ENCODE measurements at regions not wholly inside any gene's neighbourhood (a gene's known extent, or its start where the extent isn't known, plus 50 kb on each side); places are given as distances from the start of the nearest gene placed in this dataset.

- TF ChIP-seq, protein P1, sequence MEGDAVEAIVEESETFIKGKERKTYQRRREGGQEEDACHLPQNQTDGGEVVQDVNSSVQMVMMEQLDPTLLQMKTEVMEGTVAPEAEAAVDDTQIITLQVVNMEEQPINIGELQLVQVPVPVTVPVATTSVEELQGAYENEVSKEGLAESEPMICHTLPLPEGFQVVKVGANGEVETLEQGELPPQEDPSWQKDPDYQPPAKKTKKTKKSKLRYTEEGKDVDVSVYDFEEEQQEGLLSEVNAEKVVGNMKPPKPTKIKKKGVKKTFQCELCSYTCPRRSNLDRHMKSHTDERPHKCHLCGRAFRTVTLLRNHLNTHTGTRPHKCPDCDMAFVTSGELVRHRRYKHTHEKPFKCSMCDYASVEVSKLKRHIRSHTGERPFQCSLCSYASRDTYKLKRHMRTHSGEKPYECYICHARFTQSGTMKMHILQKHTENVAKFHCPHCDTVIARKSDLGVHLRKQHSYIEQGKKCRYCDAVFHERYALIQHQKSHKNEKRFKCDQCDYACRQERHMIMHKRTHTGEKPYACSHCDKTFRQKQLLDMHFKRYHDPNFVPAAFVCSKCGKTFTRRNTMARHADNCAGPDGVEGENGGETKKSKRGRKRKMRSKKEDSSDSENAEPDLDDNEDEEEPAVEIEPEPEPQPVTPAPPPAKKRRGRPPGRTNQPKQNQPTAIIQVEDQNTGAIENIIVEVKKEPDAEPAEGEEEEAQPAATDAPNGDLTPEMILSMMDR (IDR thresholded peaks at IDR 0.05): no peak
- no peak for TF ChIP-seq JUND (IDR thresholded peaks at IDR 0.05)
- no peak for TF ChIP-seq POLR2AphosphoS5 (IDR thresholded peaks at IDR 0.05; ENCODE audit: low read depth, low read length)
- TF ChIP-seq EP300 (IDR thresholded peaks at IDR 0.05; ENCODE audit: borderline replicate concordance in 1 of 2, low read depth in 1 of 2, low read length in 1 of 2): no peak
- no peak for TF ChIP-seq MAX (IDR thresholded peaks at IDR 0.05; ENCODE audit: low read depth)
- no peak for TF ChIP-seq SMC3 (IDR thresholded peaks at IDR 0.05; ENCODE audit: low read depth, low read length)
- TF ChIP-seq MXI1 (IDR thresholded peaks at IDR 0.05; ENCODE audit: low read depth, low read length): no peak
- no peak for TF ChIP-seq YY1 (IDR thresholded peaks at IDR 0.05; ENCODE audit: low read depth)
- TF ChIP-seq, protein P2, sequence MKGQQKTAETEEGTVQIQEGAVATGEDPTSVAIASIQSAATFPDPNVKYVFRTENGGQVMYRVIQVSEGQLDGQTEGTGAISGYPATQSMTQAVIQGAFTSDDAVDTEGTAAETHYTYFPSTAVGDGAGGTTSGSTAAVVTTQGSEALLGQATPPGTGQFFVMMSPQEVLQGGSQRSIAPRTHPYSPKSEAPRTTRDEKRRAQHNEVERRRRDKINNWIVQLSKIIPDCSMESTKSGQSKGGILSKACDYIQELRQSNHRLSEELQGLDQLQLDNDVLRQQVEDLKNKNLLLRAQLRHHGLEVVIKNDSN (IDR thresholded peaks at IDR 0.05; ENCODE audit: borderline replicate concordance, low read depth): no peak
Measured at GRCh38 chr4:91729851-91730250, 573.9 kb upstream of the GRID2 start.

Measured in SK-N-SH (cell line).